HCT116 (cell line): ENCODE measurements at regions not wholly inside any gene's neighbourhood (a gene's known extent, or its start where the extent isn't known, plus 50 kb on each side); places are given as distances from the start of the nearest gene placed in this dataset.

ENCODE experiments used
- ATAC-seq: fragments of 200-7000 bp; cut with Tn5 transposase; 2 replicates; pipeline ENCODE4 v1.9.1; 2020; ENCODE audit warnings: mild to moderate bottlenecking, moderate library complexity
- BruUV-seq: library from RNA; stranded (reverse); fragments of 400-500 nt; replicated peaks from 2 replicates; lab custom pipeline; 2021; lab: Mats Ljungman, UMichigan
- CTCF ChIA-PET: fragments of 300-600 bp; sonication (Branson Sonifier 250); formaldehyde crosslinking; loops from one replicate; lab custom pipeline; 2021; ENCODE audit warnings: antibody characterized with exemption; lab: Charles Lee
- POLR2A ChIA-PET: fragments of 300-600, 350-600 bp; sonication (Branson Sonifier 250); formaldehyde crosslinking; loops from one replicate; lab custom pipeline; 2021; ENCODE audit warnings: antibody characterized with exemption; lab: Charles Lee
- RAD21 ChIA-PET, 2 experiments: fragments of 300-600 bp; sonication (Branson Sonifier 250); formaldehyde crosslinking; loops; one replicate each; lab custom pipeline; 2023; ENCODE audit warnings: low total read pairs in 2 of 2; ENCODE audit not compliant: uncharacterized antibody in 2 of 2, unreplicated experiment in 2 of 2, low non-redundant PET in 1 of 2; lab: Charles Lee
- DNase-seq: peaks from one replicate; pipeline ENCODE4 v3.0.0-alpha.2; 2010; ENCODE audit warnings: low read depth, low spot score
- H2AFZ ChIP-seq: fragments of 200-600 bp; shearing (Covaris generic), sonication (generic); 2 replicates; pipeline ENCODE4 v1.6.1; 2017; ENCODE audit warnings: low read depth, mixed run types, mixed read lengths, antibody characterized with exemption, low read length; ENCODE audit not compliant: poor library complexity, severe bottlenecking
- H3K27ac ChIP-seq: 2 replicates; pipeline ENCODE4 v1.5.1; 2012; ENCODE audit warnings: low read depth, low read length
- H3K27me3 ChIP-seq: fragments of 200-600 bp; sonication (generic); 2 replicates; pipeline ENCODE4 v1.6.1; 2016; ENCODE audit warnings: mixed run types, low read length, mixed read lengths; ENCODE audit not compliant: insufficient read depth
- H3K36me3 ChIP-seq, 2 experiments: fragments of 200-500 bp in 1 of 2; fragments of 200-600 bp in 1 of 2; sonication (Bioruptor generic) in 1 of 2; sonication (generic) in 1 of 2; 2 replicates each; pipeline versions ENCODE4 v1.5.1 to v1.6.1; 2014 to 2016; ENCODE audit warnings: low read length in 2 of 2, inconsistent platforms in 1 of 2, mixed read lengths in 1 of 2, mixed run types in 1 of 2; ENCODE audit not compliant: insufficient read depth in 2 of 2, control insufficient read depth in 1 of 2
- H3K4me1 ChIP-seq, 2 experiments: fragments of 200-600 bp in 1 of 2; sonication (generic) in 1 of 2; 2 replicates each; pipeline versions ENCODE4 v1.5.1 to v1.6.1; 2012 to 2017; ENCODE audit warnings: low read length in 2 of 2, inconsistent platforms in 1 of 2, mild to moderate bottlenecking in 1 of 2, mixed read lengths in 1 of 2, mixed run types in 1 of 2, moderate library complexity in 1 of 2; ENCODE audit not compliant: insufficient read depth in 2 of 2, control insufficient read depth in 1 of 2
- H3K4me2 ChIP-seq: fragments of 200-600 bp; sonication (generic); 2 replicates; pipeline ENCODE4 v1.6.1; 2017; ENCODE audit warnings: mixed run types, low read length, mixed read lengths
- H3K4me3 ChIP-seq, 2 experiments: fragments of 200-600 bp in 1 of 2; sonication (generic) in 1 of 2; replicated peaks in 1 of 2; 2 replicates each; pipeline ENCODE4 v1.5.1; 2011 to 2016; ENCODE audit warnings: low read length in 2 of 2, control low read depth in 1 of 2, low read depth in 1 of 2, mild to moderate bottlenecking in 1 of 2, mixed read lengths in 1 of 2, mixed run types in 1 of 2
- H3K79me2 ChIP-seq: fragments of 200-600 bp; sonication (generic); 2 replicates; pipeline ENCODE4 v1.6.1; 2017; ENCODE audit warnings: mild to moderate bottlenecking, mixed run types, low read length, moderate library complexity, mixed read lengths; ENCODE audit not compliant: insufficient read depth
- H3K9ac ChIP-seq: fragments of 200-600 bp; sonication (generic); 2 replicates; pipeline ENCODE4 v1.6.1; 2016; ENCODE audit warnings: low read length, mixed read lengths
- H3K9me2 ChIP-seq: fragments of 200-600 bp; sonication (generic), shearing (Covaris generic); 2 replicates; pipeline ENCODE4 v1.6.1; 2017; ENCODE audit warnings: mixed run types, mild to moderate bottlenecking, moderate library complexity; ENCODE audit not compliant: insufficient read depth
- H3K9me3 ChIP-seq, 2 experiments: fragments of 200-500 bp in 1 of 2; fragments of 200-600 bp in 1 of 2; sonication (Bioruptor generic) in 1 of 2; sonication (generic) in 1 of 2; 2 replicates each; pipeline ENCODE4 v1.6.1; 2014 to 2017; ENCODE audit warnings: low read length in 2 of 2, mixed read lengths in 2 of 2, inconsistent platforms in 1 of 2, low read depth in 1 of 2, mild to moderate bottlenecking in 1 of 2, mixed run types in 1 of 2, moderate library complexity in 1 of 2; ENCODE audit not compliant: control insufficient read depth in 1 of 2, insufficient read depth in 1 of 2
- H4K20me1 ChIP-seq: fragments of 200-600 bp; sonication (generic), shearing (Covaris generic); 2 replicates; pipeline ENCODE4 v1.6.1; 2017; ENCODE audit warnings: mixed run types, mild to moderate bottlenecking, moderate library complexity; ENCODE audit not compliant: insufficient read depth
- CEBPB ChIP-seq: IDR thresholded peaks from 2 replicates; pipeline ENCODE4 v1.6.1; 2012; ENCODE audit warnings: low read depth
- CTCF ChIP-seq, 3 experiments: fragments of 200-600 bp in 1 of 3; sonication (generic) in 1 of 3; IDR thresholded peaks in 2 of 3; conservative IDR thresholded peaks in 1 of 3; 2 replicates each; pipeline ENCODE4 v1.5.1; 2012 to 2017; ENCODE audit warnings: low read depth in 2 of 3, low read length in 2 of 3, antibody characterized with exemption in 1 of 3, borderline replicate concordance in 1 of 3, control low read depth in 1 of 3, mild to moderate bottlenecking in 1 of 3, mixed read lengths in 1 of 3, mixed run types in 1 of 3, moderate library complexity in 1 of 3; ENCODE audit not compliant: insufficient read depth in 1 of 3
- ELF1 ChIP-seq: IDR thresholded peaks from 2 replicates; pipeline ENCODE4 v1.6.1; 2012; ENCODE audit warnings: low read depth, borderline replicate concordance
- EZH2phosphoT487 ChIP-seq: fragments of 200-600 bp; IDR thresholded peaks from 2 replicates; pipeline ENCODE4 v1.6.1; 2018; ENCODE audit warnings: antibody characterized with exemption, borderline replicate concordance
- FOSL1 ChIP-seq: IDR thresholded peaks from 2 replicates; pipeline ENCODE4 v1.6.1; 2012; ENCODE audit warnings: low read depth
- JUND ChIP-seq: IDR thresholded peaks from 2 replicates; pipeline ENCODE4 v1.6.1; 2012
- POLR2AphosphoS5 ChIP-seq: IDR thresholded peaks from 2 replicates; pipeline ENCODE4 v1.6.1; 2011; ENCODE audit warnings: mild to moderate bottlenecking, low read depth, low read length, moderate library complexity
- RAD21 ChIP-seq: IDR thresholded peaks from 2 replicates; pipeline ENCODE4 v1.6.1; 2012; ENCODE audit warnings: low read depth, mild to moderate bottlenecking
- ZBTB33 ChIP-seq: IDR thresholded peaks from 2 replicates; pipeline ENCODE4 v1.6.1; 2011; ENCODE audit warnings: mild to moderate bottlenecking, low read length, moderate library complexity; ENCODE audit not compliant: insufficient replicate concordance; ENCODE audit errors: extremely low read depth
- ZFX ChIP-seq: fragments of 450-650 bp; IDR thresholded peaks from 2 replicates; pipeline ENCODE4 v1.6.1; 2017
- ZNF274 ChIP-seq: fragments of 200-500 bp; sonication (Bioruptor generic); IDR thresholded peaks from 2 replicates; pipeline ENCODE4 v1.6.1; 2014; ENCODE audit warnings: mild to moderate bottlenecking, low read depth, low read length, inconsistent platforms
- intact Hi-C: fragments of 100-400 bp; cut with micrococcal nuclease; formaldehyde crosslinking; loops from 2 replicates; pipeline ENCODE4 v1.10.0; 2022

- DNase-seq (no peak), ATAC-seq (no peak)
- intact Hi-C loops, result no loop called here
- RAD21 ChIA-PET, result no interaction called here
- Histone ChIP-seq H3K36me3 (no peaks in the 10 kb centered on the region), H2AFZ (no peak overlapping the region), H3K79me2 (no peaks in the 10 kb centered on the region), H3K27ac (no peak overlapping the region), H3K9ac (no peak overlapping the region), H3K9me2 (no peaks in the 10 kb centered on the region), H3K4me3 (no peak overlapping the region), H3K9me3 (no peaks in the 10 kb centered on the region), H4K20me1 (no peaks in the 10 kb centered on the region), H3K4me2 (no peak overlapping the region), H3K27me3 (no peaks in the 10 kb centered on the region), H3K4me1 (no peaks in the 10 kb centered on the region)
- TF ChIP-seq POLR2AphosphoS5 (no peak), JUND (no peak), CEBPB (no peak), FOSL1 (no peak), EZH2phosphoT487 (no peak), ZFX (no peak), ELF1 (no peak), RAD21 (no peak)
- no TSS peak for BruUV-seq
- POLR2A ChIA-PET, result no interaction called here
- CTCF ChIA-PET, result no interaction called here
Observed at GRCh38 chr10:33680036-33680435, 345.6 kb upstream of the NRP1 start.

- TF ChIP-seq CEBPB (no peak), CTCF (IDR thresholded peaks at IDR 0.05 in 2 of 3, conservative IDR thresholded peaks at IDR 0.05 in 1 of 3; ENCODE audit: borderline replicate concordance in 1 of 3, insufficient read depth in 1 of 3, low read depth in 2 of 3, low read length in 2 of 3) (no peak), ZNF274 (no peak), ZBTB33 (no peak)
- TF ChIP-seq, all 23 proteins: peak for 0
- ChIA-PET CTCF (no interaction called here), RAD21 (no interaction called here), POLR2A (no interaction called here)
- DNase-seq, result no peak
- Histone ChIP-seq H3K9me2 (no peaks in the 10 kb centered on the region), H3K9ac (no peak overlapping the region), H4K20me1 (no peaks in the 10 kb centered on the region), H3K4me2 (no peak overlapping the region), H3K9me3 (no peaks in the 10 kb centered on the region), H2AFZ (no peak overlapping the region), H3K4me3 (no peak overlapping the region), H3K4me1 (no peaks in the 10 kb centered on the region), H3K79me2 (no peaks in the 10 kb centered on the region), H3K27me3 (no peaks in the 10 kb centered on the region), H3K27ac (no peak overlapping the region), H3K36me3 (no peaks in the 10 kb centered on the region)
- no peak for ATAC-seq
- BruUV-seq, result no TSS peak
- intact Hi-C loops, result no loop called here
Observed at GRCh38 chr10:33676606-33677339, 342.3 kb upstream of the NRP1 start.
